HCT116 (cell line): ENCODE measurements at regions not wholly inside any gene's neighbourhood (a gene's known extent, or its start where the extent isn't known, plus 50 kb on each side); places are given as distances from the start of the nearest gene placed in this dataset.

ENCODE experiments used
- ATAC-seq: fragments of 200-7000 bp; cut with Tn5 transposase; 2 replicates; pipeline ENCODE4 v1.9.1; 2020; ENCODE audit warnings: mild to moderate bottlenecking, moderate library complexity
- BruUV-seq: library from RNA; stranded (reverse); fragments of 400-500 nt; replicated peaks from 2 replicates; lab custom pipeline; 2021; lab: Mats Ljungman, UMichigan
- CTCF ChIA-PET: fragments of 300-600 bp; sonication (Branson Sonifier 250); formaldehyde crosslinking; loops from one replicate; lab custom pipeline; 2021; ENCODE audit warnings: antibody characterized with exemption; lab: Charles Lee
- POLR2A ChIA-PET: fragments of 300-600, 350-600 bp; sonication (Branson Sonifier 250); formaldehyde crosslinking; loops from one replicate; lab custom pipeline; 2021; ENCODE audit warnings: antibody characterized with exemption; lab: Charles Lee
- RAD21 ChIA-PET, 2 experiments: fragments of 300-600 bp; sonication (Branson Sonifier 250); formaldehyde crosslinking; loops; one replicate each; lab custom pipeline; 2023; ENCODE audit warnings: low total read pairs in 2 of 2; ENCODE audit not compliant: uncharacterized antibody in 2 of 2, unreplicated experiment in 2 of 2, low non-redundant PET in 1 of 2; lab: Charles Lee
- DNase-seq: peaks from one replicate; pipeline ENCODE4 v3.0.0-alpha.2; 2010; ENCODE audit warnings: low read depth, low spot score
- H2AFZ ChIP-seq: fragments of 200-600 bp; shearing (Covaris generic), sonication (generic); 2 replicates; pipeline ENCODE4 v1.6.1; 2017; ENCODE audit warnings: low read depth, mixed run types, mixed read lengths, antibody characterized with exemption, low read length; ENCODE audit not compliant: poor library complexity, severe bottlenecking
- H3K27ac ChIP-seq: 2 replicates; pipeline ENCODE4 v1.5.1; 2012; ENCODE audit warnings: low read depth, low read length
- H3K27me3 ChIP-seq: fragments of 200-600 bp; sonication (generic); 2 replicates; pipeline ENCODE4 v1.6.1; 2016; ENCODE audit warnings: mixed run types, low read length, mixed read lengths; ENCODE audit not compliant: insufficient read depth
- H3K36me3 ChIP-seq, 2 experiments: fragments of 200-500 bp in 1 of 2; fragments of 200-600 bp in 1 of 2; sonication (Bioruptor generic) in 1 of 2; sonication (generic) in 1 of 2; 2 replicates each; pipeline versions ENCODE4 v1.5.1 to v1.6.1; 2014 to 2016; ENCODE audit warnings: low read length in 2 of 2, inconsistent platforms in 1 of 2, mixed read lengths in 1 of 2, mixed run types in 1 of 2; ENCODE audit not compliant: insufficient read depth in 2 of 2, control insufficient read depth in 1 of 2
- H3K4me1 ChIP-seq, 2 experiments: fragments of 200-600 bp in 1 of 2; sonication (generic) in 1 of 2; 2 replicates each; pipeline versions ENCODE4 v1.5.1 to v1.6.1; 2012 to 2017; ENCODE audit warnings: low read length in 2 of 2, inconsistent platforms in 1 of 2, mild to moderate bottlenecking in 1 of 2, mixed read lengths in 1 of 2, mixed run types in 1 of 2, moderate library complexity in 1 of 2; ENCODE audit not compliant: insufficient read depth in 2 of 2, control insufficient read depth in 1 of 2
- H3K4me2 ChIP-seq: fragments of 200-600 bp; sonication (generic); 2 replicates; pipeline ENCODE4 v1.6.1; 2017; ENCODE audit warnings: mixed run types, low read length, mixed read lengths
- H3K4me3 ChIP-seq, 2 experiments: fragments of 200-600 bp in 1 of 2; sonication (generic) in 1 of 2; replicated peaks in 1 of 2; 2 replicates each; pipeline ENCODE4 v1.5.1; 2011 to 2016; ENCODE audit warnings: low read length in 2 of 2, control low read depth in 1 of 2, low read depth in 1 of 2, mild to moderate bottlenecking in 1 of 2, mixed read lengths in 1 of 2, mixed run types in 1 of 2
- H3K79me2 ChIP-seq: fragments of 200-600 bp; sonication (generic); 2 replicates; pipeline ENCODE4 v1.6.1; 2017; ENCODE audit warnings: mild to moderate bottlenecking, mixed run types, low read length, moderate library complexity, mixed read lengths; ENCODE audit not compliant: insufficient read depth
- H3K9ac ChIP-seq: fragments of 200-600 bp; sonication (generic); 2 replicates; pipeline ENCODE4 v1.6.1; 2016; ENCODE audit warnings: low read length, mixed read lengths
- H3K9me2 ChIP-seq: fragments of 200-600 bp; sonication (generic), shearing (Covaris generic); 2 replicates; pipeline ENCODE4 v1.6.1; 2017; ENCODE audit warnings: mixed run types, mild to moderate bottlenecking, moderate library complexity; ENCODE audit not compliant: insufficient read depth
- H3K9me3 ChIP-seq, 2 experiments: fragments of 200-500 bp in 1 of 2; fragments of 200-600 bp in 1 of 2; sonication (Bioruptor generic) in 1 of 2; sonication (generic) in 1 of 2; 2 replicates each; pipeline ENCODE4 v1.6.1; 2014 to 2017; ENCODE audit warnings: low read length in 2 of 2, mixed read lengths in 2 of 2, inconsistent platforms in 1 of 2, low read depth in 1 of 2, mild to moderate bottlenecking in 1 of 2, mixed run types in 1 of 2, moderate library complexity in 1 of 2; ENCODE audit not compliant: control insufficient read depth in 1 of 2, insufficient read depth in 1 of 2
- H4K20me1 ChIP-seq: fragments of 200-600 bp; sonication (generic), shearing (Covaris generic); 2 replicates; pipeline ENCODE4 v1.6.1; 2017; ENCODE audit warnings: mixed run types, mild to moderate bottlenecking, moderate library complexity; ENCODE audit not compliant: insufficient read depth
- ATF3 ChIP-seq: IDR thresholded peaks from 2 replicates; pipeline ENCODE4 v1.6.1; 2012
- CBX3 ChIP-seq: IDR thresholded peaks from 2 replicates; pipeline ENCODE4 v1.6.1; 2012; ENCODE audit warnings: low read depth
- ELF1 ChIP-seq: IDR thresholded peaks from 2 replicates; pipeline ENCODE4 v1.6.1; 2012; ENCODE audit warnings: low read depth, borderline replicate concordance
- EZH2phosphoT487 ChIP-seq: fragments of 200-600 bp; IDR thresholded peaks from 2 replicates; pipeline ENCODE4 v1.6.1; 2018; ENCODE audit warnings: antibody characterized with exemption, borderline replicate concordance
- FOSL1 ChIP-seq: IDR thresholded peaks from 2 replicates; pipeline ENCODE4 v1.6.1; 2012; ENCODE audit warnings: low read depth
- JUND ChIP-seq: IDR thresholded peaks from 2 replicates; pipeline ENCODE4 v1.6.1; 2012
- MAX ChIP-seq: IDR thresholded peaks from 2 replicates; pipeline ENCODE4 v1.6.1; 2012
- POLR2A ChIP-seq: IDR thresholded peaks from 2 replicates; pipeline ENCODE4 v1.7.0; 2011; ENCODE audit warnings: borderline replicate concordance; ENCODE audit not compliant: insufficient read depth, insufficient read length; ENCODE audit errors: extremely low read depth
- POLR2AphosphoS5 ChIP-seq: IDR thresholded peaks from 2 replicates; pipeline ENCODE4 v1.6.1; 2011; ENCODE audit warnings: mild to moderate bottlenecking, low read depth, low read length, moderate library complexity
- RAD21 ChIP-seq: IDR thresholded peaks from 2 replicates; pipeline ENCODE4 v1.6.1; 2012; ENCODE audit warnings: low read depth, mild to moderate bottlenecking
- REST ChIP-seq: IDR thresholded peaks from 2 replicates; pipeline ENCODE4 v1.6.1; 2012; ENCODE audit warnings: low read depth
- SIN3A ChIP-seq: IDR thresholded peaks from 2 replicates; pipeline ENCODE4 v1.6.1; 2012; ENCODE audit warnings: low read depth
- SP1 ChIP-seq: IDR thresholded peaks from 2 replicates; pipeline ENCODE4 v1.6.1; 2012; ENCODE audit warnings: low read depth
- SRF ChIP-seq: IDR thresholded peaks from 2 replicates; pipeline ENCODE4 v1.6.1; 2012; ENCODE audit warnings: low read depth
- TCF7L2 ChIP-seq: IDR thresholded peaks from 2 replicates; pipeline ENCODE4 v1.7.0; 2011; ENCODE audit warnings: borderline replicate concordance, inconsistent platforms; ENCODE audit not compliant: insufficient read depth, insufficient read length; ENCODE audit errors: extremely low read depth
- YY1 ChIP-seq: IDR thresholded peaks from 2 replicates; pipeline ENCODE4 v1.6.1; 2011; ENCODE audit warnings: low read length, low read depth, moderate library complexity, mild to moderate bottlenecking; ENCODE audit not compliant: insufficient replicate concordance; ENCODE audit errors: extremely low read depth
- ZFX ChIP-seq: fragments of 450-650 bp; IDR thresholded peaks from 2 replicates; pipeline ENCODE4 v1.6.1; 2017
- ZNF274 ChIP-seq: fragments of 200-500 bp; sonication (Bioruptor generic); IDR thresholded peaks from 2 replicates; pipeline ENCODE4 v1.6.1; 2014; ENCODE audit warnings: mild to moderate bottlenecking, low read depth, low read length, inconsistent platforms
- intact Hi-C: fragments of 100-400 bp; cut with micrococcal nuclease; formaldehyde crosslinking; loops from 2 replicates; pipeline ENCODE4 v1.10.0; 2022
- TF ChIP-seq, protein P1 (sequence below), 3 experiments: fragments of 200-600 bp in 1 of 3; sonication (generic) in 1 of 3; IDR thresholded peaks in 2 of 3; conservative IDR thresholded peaks in 1 of 3; 2 replicates each; pipeline ENCODE4 v1.5.1; 2012 to 2017; ENCODE audit warnings: low read depth in 2 of 3, low read length in 2 of 3, antibody characterized with exemption in 1 of 3, borderline replicate concordance in 1 of 3, control low read depth in 1 of 3, mild to moderate bottlenecking in 1 of 3, mixed read lengths in 1 of 3, mixed run types in 1 of 3, moderate library complexity in 1 of 3; ENCODE audit not compliant: insufficient read depth in 1 of 3

- Histone ChIP-seq H3K4me2 (no peak overlapping the region), H3K27ac (no peak overlapping the region), H3K27me3 (no peaks in the 10 kb centered on the region), H2AFZ (no peak overlapping the region), H4K20me1 (no peaks in the 10 kb centered on the region), H3K9ac (no peak overlapping the region), H3K9me3 (no peaks in the 10 kb centered on the region), H3K4me3 (no peak overlapping the region), H3K36me3 (no peaks in the 10 kb centered on the region), H3K9me2 (no peaks in the 10 kb centered on the region), H3K79me2 (no peaks in the 10 kb centered on the region), H3K4me1 (no peaks in the 10 kb centered on the region)
- BruUV-seq, result no TSS peak
- TF ChIP-seq CBX3 (no peak), RAD21 (no peak), TCF7L2 (no peak), SP1 (no peak), POLR2AphosphoS5 (no peak), SIN3A (no peak), EZH2phosphoT487 (no peak), ELF1 (no peak), YY1 (no peak), FOSL1 (no peak), MAX (no peak), SRF (no peak), JUND (no peak), REST (no peak), ATF3 (no peak), POLR2A (no peak), ZFX (no peak), ZNF274 (no peak)
- TF ChIP-seq, protein P1, sequence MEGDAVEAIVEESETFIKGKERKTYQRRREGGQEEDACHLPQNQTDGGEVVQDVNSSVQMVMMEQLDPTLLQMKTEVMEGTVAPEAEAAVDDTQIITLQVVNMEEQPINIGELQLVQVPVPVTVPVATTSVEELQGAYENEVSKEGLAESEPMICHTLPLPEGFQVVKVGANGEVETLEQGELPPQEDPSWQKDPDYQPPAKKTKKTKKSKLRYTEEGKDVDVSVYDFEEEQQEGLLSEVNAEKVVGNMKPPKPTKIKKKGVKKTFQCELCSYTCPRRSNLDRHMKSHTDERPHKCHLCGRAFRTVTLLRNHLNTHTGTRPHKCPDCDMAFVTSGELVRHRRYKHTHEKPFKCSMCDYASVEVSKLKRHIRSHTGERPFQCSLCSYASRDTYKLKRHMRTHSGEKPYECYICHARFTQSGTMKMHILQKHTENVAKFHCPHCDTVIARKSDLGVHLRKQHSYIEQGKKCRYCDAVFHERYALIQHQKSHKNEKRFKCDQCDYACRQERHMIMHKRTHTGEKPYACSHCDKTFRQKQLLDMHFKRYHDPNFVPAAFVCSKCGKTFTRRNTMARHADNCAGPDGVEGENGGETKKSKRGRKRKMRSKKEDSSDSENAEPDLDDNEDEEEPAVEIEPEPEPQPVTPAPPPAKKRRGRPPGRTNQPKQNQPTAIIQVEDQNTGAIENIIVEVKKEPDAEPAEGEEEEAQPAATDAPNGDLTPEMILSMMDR (IDR thresholded peaks at IDR 0.05 in 2 of 3, conservative IDR thresholded peaks at IDR 0.05 in 1 of 3; ENCODE audit: borderline replicate concordance in 1 of 3, insufficient read depth in 1 of 3, low read depth in 2 of 3, low read length in 2 of 3), result no peak
- DNase-seq (no peak), ATAC-seq (no peak)
- intact Hi-C loops, result no loop called here
- ChIA-PET CTCF (no interaction called here), POLR2A (no interaction called here), RAD21 (no interaction called here)
These were observed 59.7 kb downstream of the CAPZA3 start for GRCh38 chr12:18797604-18798003.
